Activated B cell treated with CpG ODN at 0.5 μM for 24 hours (primary cell): ENCODE measurements at regions not wholly inside any gene's neighbourhood (a gene's known extent, or its start where the extent isn't known, plus 50 kb on each side); places are given as distances from the start of the nearest gene placed in this dataset.

Experiments used
- ATAC-seq: fragments of 200-7000 bp; cut with Tn5 transposase; one replicate; pipeline ENCODE4 v1.10.0; 2021; ENCODE audit warnings: low read depth, mild to moderate bottlenecking, moderate library complexity
- CTCF ChIA-PET: fragments of 350-600 bp; sonication (Branson Sonifier 250); formaldehyde crosslinking; loops from one replicate; lab custom pipeline; 2021; ENCODE audit warnings: antibody characterized with exemption; lab: Charles Lee
- POLR2A ChIA-PET: fragments of 350-600 bp; sonication (Branson Sonifier 250); formaldehyde crosslinking; loops from one replicate; lab custom pipeline; 2021; ENCODE audit warnings: antibody characterized with exemption; lab: Charles Lee
- DNase-seq: peaks from one replicate; pipeline ENCODE4 v3.0.0; 2022
- H3K27ac Mint-ChIP-seq: one replicate; pipeline ENCODE4 v1.8.0; 2020; ENCODE audit warnings: mixed read lengths
- H3K27me3 Mint-ChIP-seq: one replicate; pipeline ENCODE4 v1.8.0; 2021; ENCODE audit warnings: mixed read lengths
- H3K36me3 Mint-ChIP-seq: one replicate; pipeline ENCODE4 v1.8.0; 2021; ENCODE audit warnings: low read depth, mixed read lengths
- H3K4me1 Mint-ChIP-seq: one replicate; pipeline ENCODE4 v1.8.0; 2021; ENCODE audit warnings: mixed read lengths
- H3K4me3 Mint-ChIP-seq: one replicate; pipeline ENCODE4 v1.8.0; 2020; ENCODE audit warnings: mild to moderate bottlenecking, mixed read lengths
- H3K9me3 Mint-ChIP-seq: one replicate; pipeline ENCODE4 v1.8.0; 2020; ENCODE audit warnings: mixed read lengths
- CTCF ChIP-seq: fragments of 200-600 bp; IDR thresholded peaks from one replicate; pipeline ENCODE4 v1.8.0; 2022; ENCODE audit warnings: antibody characterized with exemption, mild to moderate bottlenecking
- intact Hi-C: fragments of 100-400 bp; cut with micrococcal nuclease; formaldehyde crosslinking; loops from one replicate; pipeline ENCODE4 v1.15.1; 2024

GRCh38 chr13:103772576-103772975, 706.4 kb upstream of the SLC10A2 start:
- DNase-seq (no peak), ATAC-seq (no peak)
- intact Hi-C loops = no loop called here
- Mint-ChIP-seq H3K27me3 (no peaks in the 10 kb centered on the region), H3K36me3 (no peaks in the 10 kb centered on the region), H3K4me1 (no peaks in the 10 kb centered on the region), H3K27ac (no peak overlapping the region), H3K9me3 (peaks cover 10% of the 10 kb centered on the region), H3K4me3 (no peak overlapping the region)
- TF ChIP-seq CTCF = no peak
- POLR2A ChIA-PET = no interaction called here
- CTCF ChIA-PET = no interaction called here

- H3K4me1 Mint-ChIP-seq = no peaks in the 10 kb centered on the region
- intact Hi-C loops = no loop called here
- POLR2A ChIA-PET = no interaction called here
Observed at GRCh38 chr13:103762523-103762922, 696.3 kb upstream of the SLC10A2 start.

GRCh38 chr13:103759361-103759760, 693.1 kb upstream of the SLC10A2 start:
- intact Hi-C loops = no loop called here
- H3K4me1 Mint-ChIP-seq = no peaks in the 10 kb centered on the region
- TF ChIP-seq CTCF = no peak
- no peak overlapping the region for H3K27ac Mint-ChIP-seq
- H3K4me3 Mint-ChIP-seq = no peak overlapping the region
- H3K36me3 Mint-ChIP-seq = no peaks in the 10 kb centered on the region
- DNase-seq (no peak), ATAC-seq (no peak)
- no peaks in the 10 kb centered on the region for H3K9me3 Mint-ChIP-seq
- ChIA-PET CTCF (no interaction called here), POLR2A (no interaction called here)
- H3K27me3 Mint-ChIP-seq = no peaks in the 10 kb centered on the region

More at GRCh38 chr13:103762523-103762922, 696.3 kb upstream of the SLC10A2 start:
- Mint-ChIP-seq H3K27me3 (no peaks in the 10 kb centered on the region), H3K9me3 (no peaks in the 10 kb centered on the region), H3K36me3 (no peaks in the 10 kb centered on the region), H3K27ac (no peak overlapping the region), H3K4me3 (no peak overlapping the region)
- DNase-seq (no peak), ATAC-seq (no peak)
- no peak for TF ChIP-seq CTCF
- CTCF ChIA-PET = no interaction called here

GRCh38 chr13:103758222-103758621, 692.0 kb upstream of the SLC10A2 start:
- Mint-ChIP-seq H3K27ac (no peak overlapping the region), H3K4me1 (no peaks in the 10 kb centered on the region), H3K27me3 (no peaks in the 10 kb centered on the region), H3K36me3 (no peaks in the 10 kb centered on the region), H3K9me3 (peaks cover 2% of the 10 kb centered on the region), H3K4me3 (no peak overlapping the region)
- intact Hi-C loops = no loop called here
- POLR2A ChIA-PET = no interaction called here
- no peak for ATAC-seq
- no peak for TF ChIP-seq CTCF
- CTCF ChIA-PET = no interaction called here
- DNase-seq = no peak

- ChIA-PET CTCF (no interaction called here), POLR2A (no interaction called here)
- Mint-ChIP-seq H3K4me3 (no peak overlapping the region), H3K27ac (no peak overlapping the region), H3K4me1 (no peaks in the 10 kb centered on the region), H3K9me3 (peaks cover 2% of the 10 kb centered on the region), H3K27me3 (no peaks in the 10 kb centered on the region), H3K36me3 (no peaks in the 10 kb centered on the region)
- ATAC-seq (no peak), DNase-seq (no peak)
- no peak for TF ChIP-seq CTCF
- intact Hi-C loops = no loop called here
Observed at GRCh38 chr13:103757361-103757760, 691.1 kb upstream of the SLC10A2 start.
